HG03558 (cell line): ENCODE measurements at regions not wholly inside any gene's neighbourhood (a gene's known extent, or its start where the extent isn't known, plus 50 kb on each side); places are given as distances from the start of the nearest gene placed in this dataset.

Source experiments
- ATAC-seq: cut with Tn5 transposase; IDR thresholded peaks from one replicate; pipeline ENCODE4 v1.9.1; 2021; ENCODE audit warnings: moderate number of reproducible peaks; ENCODE audit not compliant: unreplicated experiment; ENCODE audit errors: extremely low read depth

DNA sequence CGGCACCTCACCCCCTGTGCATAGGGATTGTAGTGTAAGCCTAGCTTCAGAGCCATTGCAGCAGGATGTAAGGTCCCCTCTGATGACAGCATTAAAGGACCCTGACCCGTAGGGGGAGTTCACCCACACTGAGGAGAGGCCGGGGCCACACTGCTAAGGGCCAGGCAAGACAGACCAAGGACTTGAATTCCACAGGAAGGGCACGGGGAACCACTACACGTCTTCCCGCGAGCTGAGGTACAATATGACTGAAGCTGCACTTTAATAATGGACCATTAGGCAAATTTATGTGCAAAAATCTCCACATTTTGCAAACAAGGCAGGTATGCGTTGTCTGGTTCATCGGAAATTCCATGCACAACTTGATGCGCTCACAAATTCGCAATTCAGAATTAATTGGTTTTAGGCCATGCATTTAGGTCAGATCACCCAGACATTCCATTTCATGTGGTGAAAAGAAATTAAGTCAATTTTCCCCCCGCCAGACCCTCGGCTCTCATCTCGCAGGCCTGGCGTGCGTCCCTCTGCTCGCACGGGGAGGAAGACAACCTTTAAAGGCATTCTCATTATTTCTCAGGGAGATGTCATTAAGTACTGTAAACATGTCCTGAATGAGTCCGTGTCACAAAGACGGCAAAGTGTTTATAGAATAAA, 111.8 kb downstream of the FOXA2 start:
- no peak for ATAC-seq

DNA sequence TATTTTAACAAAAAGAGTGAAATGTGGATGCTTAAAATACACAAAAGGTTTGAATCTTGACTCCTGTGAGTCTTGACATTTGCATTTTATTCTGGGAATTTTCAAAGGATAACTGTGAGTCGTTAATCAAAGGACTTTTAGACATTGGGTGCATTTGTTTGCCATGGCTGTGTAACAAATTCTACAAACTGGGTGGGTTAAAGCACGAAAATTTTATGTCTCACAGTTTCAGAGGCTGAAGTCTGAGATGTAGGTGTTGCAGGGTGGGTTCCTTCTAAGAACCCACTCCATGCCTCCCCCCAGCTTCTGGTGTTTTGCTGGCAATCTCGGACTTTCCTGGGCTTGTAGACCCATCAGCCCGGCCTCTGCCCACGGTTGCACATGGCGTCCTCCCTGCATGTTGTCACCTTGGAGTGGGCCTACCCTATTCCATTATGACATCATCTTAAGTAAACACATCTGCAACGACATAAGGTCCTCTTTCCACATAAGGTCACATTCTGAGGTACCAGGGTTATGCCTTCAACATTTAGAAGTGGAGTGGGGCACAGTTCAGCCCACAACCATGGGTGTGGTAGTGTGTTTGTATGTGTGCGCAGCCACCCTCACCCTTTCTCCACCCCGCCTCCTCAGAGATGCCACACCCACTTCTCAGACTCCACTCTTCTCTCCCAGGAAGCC, 113.1 kb downstream of the FOXA2 start:
- ATAC-seq = no peak

DNA sequence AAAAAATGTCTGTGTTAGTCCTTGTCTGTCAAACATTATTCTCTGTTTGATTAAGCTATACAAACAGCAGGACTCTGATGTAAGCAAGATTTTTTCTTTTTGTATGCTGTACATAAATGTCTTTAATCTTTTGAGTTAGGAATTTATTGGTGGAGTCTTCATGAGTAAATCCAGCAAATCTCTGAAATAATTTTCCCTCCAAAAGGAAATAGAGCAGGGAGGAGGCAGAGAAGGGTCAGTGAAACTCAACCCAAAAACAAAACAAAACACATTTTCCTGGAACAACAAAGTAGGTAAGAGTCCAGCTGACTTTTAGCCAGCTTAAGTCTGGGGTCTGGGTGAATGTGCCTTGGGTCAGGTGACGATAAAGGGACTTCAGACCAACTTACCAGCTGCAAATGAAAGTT, 113.7 kb downstream of the FOXA2 start:
- ATAC-seq = no peak

DNA sequence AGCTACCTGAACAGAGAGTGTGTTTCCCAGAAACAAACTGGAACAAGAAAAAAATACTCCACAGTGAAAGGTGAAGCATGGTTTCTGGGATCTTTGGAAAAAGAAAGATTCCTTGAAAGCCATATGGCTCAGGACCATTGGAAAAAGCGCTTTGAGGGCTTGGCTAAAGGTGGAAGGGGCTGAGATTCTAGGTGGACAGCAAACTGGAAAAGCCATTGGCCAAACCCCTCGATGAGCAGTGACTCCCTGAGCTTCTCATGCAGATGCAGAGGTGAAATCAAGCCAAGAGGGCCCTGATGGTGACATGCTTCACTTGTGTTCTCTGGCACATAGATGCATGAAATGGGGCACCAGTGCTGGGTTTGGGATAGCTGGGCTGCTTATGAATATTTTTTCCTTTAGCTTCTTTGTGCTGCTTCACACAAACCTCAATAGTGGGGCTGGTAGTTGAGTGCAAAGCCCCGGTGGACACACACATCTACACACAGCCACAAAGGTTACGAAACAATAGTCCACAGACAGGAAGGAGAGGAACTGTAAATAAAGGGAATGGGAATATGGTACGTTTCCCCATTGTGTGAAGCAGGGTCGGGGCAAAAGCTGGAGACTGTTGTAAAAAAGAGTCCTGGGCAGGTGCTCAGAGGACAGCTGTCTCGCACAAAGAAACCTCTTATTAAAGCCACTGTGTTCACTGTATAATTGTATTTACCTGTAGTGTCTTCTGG, 117.8 kb downstream of the FOXA2 start:
- no peak for ATAC-seq

DNA sequence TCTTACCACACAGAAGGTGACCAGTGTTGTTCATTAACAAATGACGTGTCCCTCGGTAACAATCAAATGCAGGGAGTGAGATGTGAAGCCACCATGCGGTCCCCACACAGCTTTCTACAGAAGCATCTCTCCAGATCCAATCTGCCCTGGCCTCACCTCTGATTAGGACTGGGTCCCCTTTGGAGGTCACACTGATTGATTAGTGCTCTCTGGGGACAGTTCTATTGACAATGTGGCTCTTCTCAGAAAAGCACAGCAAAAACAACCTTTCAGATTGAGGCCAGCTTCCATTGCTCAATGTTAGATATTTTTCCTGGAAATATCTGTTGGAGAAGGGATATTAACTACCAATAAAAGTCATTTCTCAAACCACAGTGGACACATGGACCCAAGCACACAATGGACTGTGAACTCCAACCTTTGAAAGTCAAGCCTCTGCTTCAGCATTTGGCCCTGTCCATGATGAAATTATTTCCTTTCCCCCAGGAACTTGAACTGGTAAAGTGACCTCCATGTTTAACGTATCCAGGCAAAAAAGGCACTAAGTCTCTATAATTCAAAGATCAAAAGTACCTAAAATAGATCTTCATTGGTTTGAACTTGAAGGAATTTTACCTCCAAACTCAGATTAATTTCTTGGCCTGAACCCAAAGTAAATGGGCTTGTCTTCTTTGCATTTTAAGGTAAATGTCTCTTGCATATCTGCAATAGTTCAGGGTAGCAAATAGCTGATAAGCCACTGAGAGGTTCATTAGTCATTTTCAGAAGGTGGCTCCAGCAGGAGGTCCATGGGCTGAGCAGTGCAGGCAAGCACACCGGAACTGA, 118.5 kb downstream of the FOXA2 start:
- no peak for ATAC-seq

DNA sequence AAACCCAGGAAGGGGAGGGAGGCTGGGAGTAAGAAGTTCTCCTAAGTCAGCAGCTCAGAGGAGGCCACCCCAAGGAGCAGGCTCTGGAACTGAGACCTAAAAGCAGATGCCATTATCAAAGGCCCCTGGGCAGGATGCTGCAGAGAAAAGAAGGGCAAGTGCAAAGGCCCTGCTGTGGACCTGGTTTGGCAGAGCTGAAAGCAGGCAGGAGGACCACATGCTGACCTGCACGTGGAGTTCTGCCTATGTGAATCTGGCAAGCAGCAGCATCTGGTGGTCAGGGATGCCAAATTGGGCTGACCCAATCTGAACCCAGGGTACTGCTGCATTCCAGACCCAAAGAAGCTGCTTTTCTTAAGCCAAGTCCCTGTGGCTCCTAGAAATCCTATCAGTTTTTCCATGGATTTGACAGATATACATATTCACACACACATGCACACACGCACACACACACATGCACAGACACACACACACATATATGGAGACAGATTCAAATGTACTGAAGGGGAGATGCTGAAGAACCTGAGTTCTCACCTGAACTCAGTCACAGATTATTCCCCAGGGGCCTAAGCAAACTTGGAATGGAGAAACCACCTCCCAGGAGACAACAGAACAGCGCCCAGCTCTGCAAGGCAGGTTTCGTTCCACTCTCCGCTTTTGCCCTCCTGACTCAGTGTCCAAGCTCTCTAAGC, 119.9 kb downstream of the FOXA2 start:
- no peak for ATAC-seq

DNA sequence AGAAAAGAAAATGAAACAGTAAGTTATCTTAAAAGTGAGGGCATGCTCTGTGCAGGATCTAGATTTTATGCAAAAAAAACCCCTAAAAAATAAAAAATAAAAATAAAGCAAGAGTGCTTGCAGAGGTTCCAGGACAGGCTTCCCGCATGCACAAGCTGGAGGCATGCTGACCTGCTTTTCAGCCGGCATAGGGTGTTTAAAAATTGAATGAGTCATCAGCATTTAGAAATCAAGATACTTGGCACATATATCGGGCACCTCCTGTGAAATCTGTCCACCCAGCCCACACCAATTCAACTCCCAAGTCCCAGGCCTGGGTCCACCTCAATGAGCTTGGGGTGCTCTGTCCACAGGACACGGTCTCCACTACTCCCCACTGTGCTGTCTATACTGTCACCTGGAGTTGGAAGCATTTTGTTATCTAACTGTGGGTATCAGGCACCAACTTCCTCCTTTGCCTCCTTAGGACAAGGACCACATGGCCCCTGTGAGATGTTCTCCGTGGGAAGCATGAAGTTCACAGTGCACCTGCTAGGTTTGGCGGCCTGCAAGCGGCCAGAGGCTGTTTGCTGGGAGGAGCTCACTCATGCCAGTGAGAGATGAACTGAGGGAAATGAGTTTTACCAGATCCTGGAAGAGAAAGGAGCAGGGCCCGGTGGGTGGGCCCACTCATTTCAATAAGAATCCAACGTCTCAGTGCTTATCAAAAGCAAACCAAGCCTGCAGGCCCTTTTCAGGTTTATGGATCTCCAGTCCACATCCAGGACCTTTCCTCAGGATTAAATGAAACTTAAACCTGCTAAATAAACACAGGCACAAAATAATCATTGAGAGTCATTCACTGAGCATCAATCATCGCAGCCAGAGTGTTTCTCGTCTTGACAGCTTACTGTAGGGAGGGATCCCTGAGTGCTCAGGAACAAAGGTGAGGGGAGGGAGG, 121.1 kb downstream of the FOXA2 start:
- no peak for ATAC-seq

DNA sequence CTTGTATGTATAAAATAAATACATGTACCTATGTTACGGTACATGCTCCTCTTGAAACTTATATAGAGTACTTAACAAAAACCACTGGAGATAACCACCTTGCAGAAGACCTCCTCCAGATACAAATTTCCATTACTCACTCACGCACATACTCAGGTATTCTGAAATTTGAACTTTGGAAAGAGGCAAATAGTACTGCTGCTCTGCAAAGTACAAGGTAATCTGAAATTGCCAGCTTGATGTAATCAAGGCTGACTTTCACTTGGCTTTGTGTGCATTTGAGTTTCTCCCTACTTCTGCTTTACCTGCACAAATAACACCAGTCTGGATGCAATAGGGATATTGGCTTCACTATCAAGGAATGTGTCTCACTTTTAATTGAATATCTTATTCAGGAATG, 123.6 kb downstream of the FOXA2 start:
- no peak for ATAC-seq

DNA sequence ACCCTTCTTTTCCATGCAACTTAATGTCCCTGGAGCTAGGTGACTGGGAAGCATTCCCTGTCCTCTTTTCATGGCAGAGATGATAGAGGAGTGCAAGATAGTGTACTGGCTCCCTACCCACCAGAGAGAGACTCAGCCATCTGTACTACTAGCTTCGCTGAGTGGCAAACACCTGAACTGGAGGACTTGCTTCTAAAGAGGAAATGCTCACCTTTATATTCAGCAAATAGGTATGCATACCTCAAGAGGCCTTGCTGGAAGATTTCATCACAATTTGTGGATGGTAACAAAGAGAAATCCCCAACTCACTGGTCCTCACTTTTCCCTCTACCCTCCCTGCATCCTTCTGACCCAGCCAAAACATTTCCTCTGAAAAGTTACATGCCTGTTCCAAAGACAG, 124.1 kb downstream of the FOXA2 start:
- ATAC-seq = no peak

DNA sequence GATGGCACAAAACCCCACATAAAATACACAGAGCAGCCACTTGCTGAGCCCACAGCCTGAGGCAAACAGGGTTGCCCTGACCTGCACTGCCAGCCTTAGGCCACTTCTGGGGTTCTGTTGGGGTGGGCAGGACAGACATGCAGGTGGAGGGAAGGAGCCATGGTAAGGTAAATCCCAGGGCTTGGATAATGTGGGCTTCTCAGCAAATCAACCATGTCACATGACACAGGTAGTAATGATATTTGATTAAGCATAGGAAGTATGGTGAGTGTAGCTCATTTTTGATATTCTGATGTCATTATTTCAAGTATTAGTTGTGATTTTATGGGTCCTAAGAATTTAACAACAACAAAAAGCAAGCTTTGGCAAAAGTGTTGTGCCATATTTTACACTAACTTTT, 124.6 kb downstream of the FOXA2 start:
- no peak for ATAC-seq

DNA sequence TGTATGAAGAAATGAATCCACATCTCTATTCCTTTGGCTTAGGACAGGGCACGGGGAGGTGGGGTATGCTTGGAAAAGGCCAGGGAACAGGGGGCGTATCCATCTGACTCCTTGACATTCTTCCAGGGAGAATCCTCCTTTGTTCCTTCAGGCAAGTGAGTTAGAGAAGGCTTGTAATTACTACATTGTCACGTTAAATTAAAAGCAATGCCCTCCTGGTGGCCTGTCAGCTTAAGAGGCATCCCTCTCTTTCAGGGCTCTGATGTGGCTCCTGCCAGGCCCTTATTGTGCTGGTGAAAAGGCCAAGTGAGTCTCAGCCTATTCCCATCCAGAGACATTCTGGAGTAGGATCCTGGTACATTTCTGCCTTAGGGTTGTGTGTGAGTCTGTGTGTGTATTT, 128.3 kb downstream of the FOXA2 start:
- no peak for ATAC-seq

DNA sequence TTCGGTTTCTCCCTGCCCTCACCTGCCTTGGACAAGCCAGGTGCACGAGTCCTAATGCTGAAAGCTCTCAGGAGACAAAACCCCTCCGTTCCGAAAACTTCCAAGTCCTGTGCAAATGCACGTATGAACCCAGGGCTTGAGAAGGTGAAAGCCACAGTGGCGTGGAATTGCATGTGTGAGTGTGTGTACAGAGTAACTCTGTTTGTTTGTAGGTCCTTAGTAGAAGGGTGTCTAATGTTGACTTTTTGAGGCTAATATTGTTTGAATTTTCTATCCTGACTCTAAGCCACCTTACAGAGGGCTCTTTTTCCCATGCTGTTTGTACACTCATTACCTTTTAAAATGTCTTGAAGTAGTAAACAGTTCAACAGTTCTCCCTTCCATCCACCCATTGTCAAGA, 129.1 kb downstream of the FOXA2 start:
- ATAC-seq = no peak

DNA sequence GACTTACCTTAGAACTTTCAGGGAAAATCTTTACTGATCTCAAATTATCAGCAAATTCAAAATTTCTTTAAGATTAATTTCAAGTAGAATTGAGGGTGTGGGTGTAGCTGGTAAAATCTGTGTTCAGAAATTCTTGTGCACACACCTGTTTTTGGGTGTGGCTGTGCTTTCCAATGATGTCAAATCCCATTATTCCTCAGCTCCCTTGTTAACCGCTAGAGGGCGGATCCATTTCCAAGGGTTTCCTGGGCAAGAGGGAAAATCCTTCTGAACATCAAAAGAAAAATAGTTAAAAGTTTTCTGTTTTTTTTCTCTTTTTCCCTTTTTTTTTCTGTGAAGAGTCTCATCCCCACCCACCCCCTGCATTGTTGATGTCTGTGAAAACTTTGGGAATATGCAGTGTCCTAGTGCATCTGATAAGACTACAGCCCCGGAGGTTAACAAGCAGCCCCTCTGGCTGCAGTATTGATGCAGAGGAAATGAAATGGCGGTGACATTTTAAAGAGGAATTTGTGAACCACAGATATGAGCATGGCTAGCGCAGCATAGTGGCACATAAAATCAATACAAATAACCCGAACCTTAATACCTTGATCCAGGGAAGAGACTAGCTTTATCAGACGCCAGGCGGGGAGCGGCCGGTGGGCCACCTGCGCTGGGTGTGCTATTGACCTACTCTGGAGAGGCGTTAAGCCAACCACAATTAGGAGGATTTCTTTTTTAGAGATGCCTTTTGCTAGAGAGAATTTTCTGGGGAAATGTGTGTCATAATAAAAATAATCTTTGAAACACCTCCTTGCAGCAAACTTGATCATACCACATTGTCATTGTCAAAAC, 130.9 kb downstream of the FOXA2 start:
- ATAC-seq = no peak

DNA sequence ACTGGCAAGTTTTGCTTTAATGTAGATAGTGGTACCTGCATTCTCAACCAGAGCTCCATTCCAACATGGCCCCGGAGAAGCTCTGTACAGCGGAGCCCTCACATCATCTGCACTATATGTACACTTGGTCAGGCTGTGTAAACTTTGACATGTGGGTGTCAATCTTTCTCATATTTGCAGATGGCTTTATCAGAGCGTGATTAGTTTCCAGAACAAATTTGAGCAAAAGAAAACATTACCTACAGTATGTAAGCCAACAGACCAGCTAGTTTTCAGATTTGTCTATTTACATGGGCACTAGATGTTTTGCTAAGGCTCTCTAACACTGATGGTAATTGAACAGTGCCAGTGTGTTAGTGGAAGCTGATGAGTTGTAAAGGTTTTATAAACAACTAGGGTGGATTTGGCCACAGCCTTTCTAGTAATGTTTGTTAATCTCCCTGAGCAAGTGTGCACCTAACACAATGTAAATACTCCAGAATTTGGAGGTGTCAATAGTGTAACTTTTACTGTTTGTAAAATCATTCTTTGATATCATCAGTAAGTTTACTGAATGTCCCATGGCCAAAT, 131.8 kb downstream of the FOXA2 start:
- ATAC-seq = no peak

DNA sequence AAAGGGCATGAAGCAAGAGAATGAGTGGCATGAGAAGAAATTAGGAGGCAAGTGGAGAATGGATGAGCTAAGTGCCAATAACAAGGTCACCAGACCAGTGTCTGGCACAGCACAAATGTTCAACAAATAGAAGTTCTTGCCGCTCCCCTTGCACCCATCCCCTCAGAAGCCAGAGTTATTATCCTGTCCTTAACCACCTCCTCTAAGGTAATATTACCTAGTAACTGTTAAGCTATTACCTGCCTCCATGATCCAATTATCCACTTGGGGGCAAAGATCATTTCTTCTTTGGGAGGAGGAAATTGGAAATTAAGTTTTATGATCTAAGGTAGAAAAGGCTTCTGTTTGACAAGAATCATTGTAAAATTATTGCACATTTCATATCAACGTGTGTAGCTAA, 133.8 kb downstream of the FOXA2 start:
- ATAC-seq = no peak

DNA sequence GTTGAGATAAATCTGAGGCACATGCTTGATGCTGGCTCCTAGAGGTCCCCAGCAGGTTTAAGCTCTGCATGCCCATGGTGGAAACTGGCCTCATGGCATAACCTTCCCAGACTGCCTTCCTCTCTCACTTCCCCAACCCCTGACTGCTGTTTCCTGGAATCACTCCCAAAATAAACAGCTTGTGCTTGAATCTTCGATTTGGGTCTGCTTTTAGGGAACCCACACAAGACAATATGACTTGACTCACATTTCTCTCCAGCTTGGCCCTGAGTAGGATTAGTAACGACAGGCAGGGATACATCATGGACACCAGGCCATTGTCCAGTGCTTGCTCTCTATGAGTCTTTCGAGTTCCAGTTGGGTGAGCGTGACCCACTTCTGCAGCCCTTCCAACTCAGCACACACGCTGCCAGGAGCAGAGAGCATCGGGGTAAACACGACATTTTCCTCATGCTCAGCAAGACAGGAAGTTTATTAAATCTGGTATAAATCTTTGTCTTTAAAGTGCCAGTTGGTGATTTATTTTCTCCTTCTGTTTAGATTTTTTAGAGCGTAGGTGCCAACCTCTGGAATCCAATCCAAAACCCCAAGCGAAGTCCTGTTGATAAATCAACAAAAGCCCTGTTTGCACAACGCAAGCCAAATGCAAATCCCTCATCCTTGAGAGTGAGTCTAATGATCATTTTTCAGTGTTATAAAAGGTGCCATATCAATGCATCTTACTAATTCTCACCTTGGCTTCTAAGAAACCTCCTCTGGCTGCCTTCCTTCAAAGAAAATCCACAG, 135.0 kb downstream of the FOXA2 start:
- ATAC-seq = no peak

DNA sequence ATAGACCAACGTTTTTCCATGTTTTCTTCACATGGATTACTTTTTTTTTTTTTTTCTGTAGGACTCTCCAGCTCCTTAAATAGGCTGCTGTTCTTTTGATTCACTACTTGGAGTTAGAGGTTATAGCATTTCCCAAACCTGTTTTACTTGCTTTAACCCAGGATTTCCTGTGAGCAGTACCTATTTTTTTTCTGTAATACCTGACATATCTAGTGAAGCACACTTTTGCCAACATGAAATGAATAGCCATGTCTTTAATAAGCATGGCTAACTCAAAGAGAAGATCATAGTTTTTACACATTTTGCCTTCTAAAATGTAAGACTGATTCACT, 137.0 kb downstream of the FOXA2 start:
- no peak for ATAC-seq
